BLaER1 (cell line): ENCODE measurements at regions not wholly inside any gene's neighbourhood (a gene's known extent, or its start where the extent isn't known, plus 50 kb on each side); places are given as distances from the start of the nearest gene placed in this dataset.

Source experiments
- H3K27ac ChIP-seq: shearing (Covaris generic); formaldehyde crosslinking; 2 replicates; pipeline ENCODE4 v1.8.1; 2022
- H3K27me3 ChIP-seq: shearing (Covaris generic); formaldehyde crosslinking; 2 replicates; pipeline ENCODE4 v1.8.1; 2022
- H3K36me3 ChIP-seq: shearing (Covaris generic); formaldehyde crosslinking; 2 replicates; pipeline ENCODE4 v1.8.1; 2022
- H3K4me1 ChIP-seq: shearing (Covaris generic); formaldehyde crosslinking; 2 replicates; pipeline ENCODE4 v1.8.1; 2022
- H3K4me2 ChIP-seq: shearing (Covaris generic); formaldehyde crosslinking; 2 replicates; pipeline ENCODE4 v1.8.1; 2022
- H3K4me3 ChIP-seq: shearing (Covaris generic); formaldehyde crosslinking; 2 replicates; pipeline ENCODE4 v1.8.1; 2022
- H3K9ac ChIP-seq: shearing (Covaris generic); formaldehyde crosslinking; 2 replicates; pipeline ENCODE4 v1.8.1; 2022
- H3K9me3 ChIP-seq: shearing (Covaris generic); formaldehyde crosslinking; 2 replicates; pipeline ENCODE4 v1.8.1; 2022
- H4K20me1 ChIP-seq: shearing (Covaris generic); formaldehyde crosslinking; 2 replicates; pipeline ENCODE4 v1.8.1; 2022
- Cebpa-rat ChIP-seq: shearing (Covaris generic); IDR thresholded peaks from 2 replicates; pipeline ENCODE4 v1.8.1; 2022

DNA sequence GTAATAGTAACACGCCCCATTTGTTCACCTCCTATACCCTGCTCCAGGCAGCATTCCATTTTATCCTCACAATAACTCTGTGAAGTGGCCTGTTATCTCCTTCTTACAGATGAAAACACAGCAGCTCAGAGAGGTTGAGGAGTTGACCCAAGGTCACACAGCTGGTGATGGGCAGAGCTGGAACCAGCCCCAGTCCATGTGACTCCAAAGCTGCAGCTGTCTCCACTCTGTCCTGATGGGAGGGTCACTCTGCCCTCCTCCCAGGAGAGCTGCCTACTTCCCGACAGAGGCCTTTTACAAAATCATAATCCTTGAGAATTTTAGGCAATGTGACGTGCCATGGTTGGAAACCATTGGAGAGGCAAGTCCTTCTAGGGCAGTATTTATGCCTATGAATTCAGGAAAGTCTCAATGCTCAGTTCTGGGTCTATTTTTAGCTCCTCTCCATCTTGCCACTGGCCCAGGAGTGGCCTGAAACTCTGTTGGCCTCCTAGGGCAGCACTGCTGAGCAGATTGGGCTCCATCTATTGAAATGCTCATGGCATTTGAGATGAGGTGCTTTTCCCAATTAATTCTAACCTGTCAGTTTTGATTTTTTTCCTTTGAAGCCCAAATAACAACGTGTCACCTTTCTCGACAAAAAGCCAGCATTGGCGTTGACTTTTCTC lies 50.1 kb upstream of the KCNK12 start:
- Histone ChIP-seq H4K20me1 (no peaks in the 10 kb centered on the region), H3K9me3 (no peaks in the 10 kb centered on the region), H3K4me3 (no peak overlapping the region), H3K9ac (no peak overlapping the region), H3K27ac (no peak overlapping the region), H3K27me3 (no peaks in the 10 kb centered on the region), H3K4me2 (no peak overlapping the region), H3K36me3 (no peaks in the 10 kb centered on the region), H3K4me1 (peaks cover 6% of the 10 kb centered on the region; the same call in 1 of the 2 replicates)
- no peak for TF ChIP-seq Cebpa-rat
